Kidney (tissue), 13 donors: ENCODE measurements at regions not wholly inside any gene's neighbourhood (a gene's known extent, or its start where the extent isn't known, plus 50 kb on each side); places are given as distances from the start of the nearest gene placed in this dataset.

Experiments
- DNase-seq, 5 donors: peaks; one replicate each; pipeline ENCODE4 v3.0.0-alpha.2; 2013 to 2020
- FAIRE-seq: peaks from 2 replicates; lab custom pipeline; 2012; peaks lifted over from hg19 to GRCh38; lab: Jason Lieb, UNC
- H3K27ac ChIP-seq, 2 donors: one replicate each; pipeline ENCODE4 v1.7.0; 2013; ENCODE audit warnings: low read depth in 2 of 2, low read length in 2 of 2, inconsistent platforms in 1 of 2
- H3K27me3 ChIP-seq: one replicate; pipeline ENCODE4 v1.7.1; 2013; ENCODE audit warnings: low read length, inconsistent platforms; ENCODE audit not compliant: control insufficient read depth, insufficient read depth
- H3K36me3 ChIP-seq, 3 donors: one replicate each; pipeline versions ENCODE4 v1.7.0 to v1.7.1; 2013; ENCODE audit warnings: low read length in 3 of 3, control low read depth in 1 of 3, inconsistent platforms in 1 of 3; ENCODE audit not compliant: insufficient read depth in 3 of 3, control insufficient read depth in 2 of 3
- H3K4me1 ChIP-seq, 3 donors: one replicate each; pipeline versions ENCODE4 v1.7.0 to v1.7.1; 2013; ENCODE audit warnings: low read length in 3 of 3, inconsistent platforms in 1 of 3, low read depth in 1 of 3; ENCODE audit not compliant: control insufficient read depth in 2 of 3, insufficient read depth in 2 of 3
- H3K4me3 ChIP-seq, 3 donors: one replicate each; pipeline versions ENCODE4 v1.7.0 to v1.8.1; 2013; ENCODE audit warnings: low read length in 3 of 3, control low read depth in 1 of 3, inconsistent platforms in 1 of 3
- H3K9ac ChIP-seq, 3 donors: one replicate each; pipeline versions ENCODE4 v1.7.0 to v1.7.1; 2013; ENCODE audit warnings: low read length in 3 of 3, control low read depth in 1 of 3, inconsistent platforms in 1 of 3
- H3K9me3 ChIP-seq, 3 donors: one replicate each; pipeline versions ENCODE4 v1.7.0 to v1.7.1; 2013; ENCODE audit warnings: low read length in 3 of 3, control low read depth in 1 of 3, inconsistent platforms in 1 of 3; ENCODE audit not compliant: control insufficient read depth in 2 of 3, insufficient read depth in 1 of 3
- intact Hi-C: fragments of 100-400 bp; cut with DNase I; formaldehyde crosslinking; loops from one replicate; pipeline ENCODE4 v1.11.1; 2022
- TF ChIP-seq, protein P1 (sequence below): IDR thresholded peaks from 3 replicates; pipeline ENCODE4 v1.5.1; 2012; ENCODE audit warnings: mild to moderate bottlenecking, moderate library complexity, borderline replicate concordance; ENCODE audit not compliant: insufficient read depth; ENCODE audit errors: extremely low read depth
- donor health status: control.
- donor health status: control.
- donor health status: control.
- donor health status: control.
- donor health status: control.
- donor health status: DM: yes; HTN: yes; CAD: no.
- donor health status: Normal renal cell carcinoma (clear cell type).

DNA sequence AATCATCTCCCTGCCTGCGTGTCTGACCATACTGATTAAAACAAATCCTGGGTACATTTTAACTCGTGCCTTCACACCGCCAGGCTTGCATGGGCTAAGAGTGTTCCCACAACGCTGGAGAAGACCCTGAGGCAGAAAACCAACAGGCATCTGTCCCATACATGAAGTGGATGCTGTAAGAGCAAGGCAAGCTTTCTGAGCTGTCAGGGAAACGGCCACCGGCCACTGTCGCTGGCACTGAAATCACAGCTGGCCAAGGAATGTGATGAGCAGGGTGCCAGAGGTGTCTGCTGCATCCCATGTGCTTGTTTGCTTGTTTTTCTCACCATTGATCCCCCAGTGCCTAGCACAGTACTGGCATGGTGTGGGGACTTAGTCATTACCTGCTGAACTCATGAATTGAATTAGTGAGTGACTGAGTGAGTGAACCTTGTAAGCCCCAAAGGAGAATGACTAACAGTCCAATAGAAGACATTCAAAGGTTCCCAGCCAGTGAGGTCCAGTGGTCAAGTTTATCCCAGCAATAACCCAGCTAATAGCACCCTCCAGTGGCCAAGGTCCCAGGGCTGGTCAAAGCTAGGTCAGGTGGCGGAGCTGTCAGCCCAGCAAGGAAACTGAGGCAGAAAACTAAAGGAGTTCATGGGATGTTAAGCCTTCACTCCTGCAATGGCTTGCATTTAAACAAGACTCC lies 92.7 kb upstream of the CDH5 start:
- TF ChIP-seq, protein P1, sequence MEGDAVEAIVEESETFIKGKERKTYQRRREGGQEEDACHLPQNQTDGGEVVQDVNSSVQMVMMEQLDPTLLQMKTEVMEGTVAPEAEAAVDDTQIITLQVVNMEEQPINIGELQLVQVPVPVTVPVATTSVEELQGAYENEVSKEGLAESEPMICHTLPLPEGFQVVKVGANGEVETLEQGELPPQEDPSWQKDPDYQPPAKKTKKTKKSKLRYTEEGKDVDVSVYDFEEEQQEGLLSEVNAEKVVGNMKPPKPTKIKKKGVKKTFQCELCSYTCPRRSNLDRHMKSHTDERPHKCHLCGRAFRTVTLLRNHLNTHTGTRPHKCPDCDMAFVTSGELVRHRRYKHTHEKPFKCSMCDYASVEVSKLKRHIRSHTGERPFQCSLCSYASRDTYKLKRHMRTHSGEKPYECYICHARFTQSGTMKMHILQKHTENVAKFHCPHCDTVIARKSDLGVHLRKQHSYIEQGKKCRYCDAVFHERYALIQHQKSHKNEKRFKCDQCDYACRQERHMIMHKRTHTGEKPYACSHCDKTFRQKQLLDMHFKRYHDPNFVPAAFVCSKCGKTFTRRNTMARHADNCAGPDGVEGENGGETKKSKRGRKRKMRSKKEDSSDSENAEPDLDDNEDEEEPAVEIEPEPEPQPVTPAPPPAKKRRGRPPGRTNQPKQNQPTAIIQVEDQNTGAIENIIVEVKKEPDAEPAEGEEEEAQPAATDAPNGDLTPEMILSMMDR = no peak
- no peak overlapping the region for H3K4me3 ChIP-seq
- H3K4me1 ChIP-seq = peaks cover 0 to 4% (median 2%) of the 10 kb centered on the region in 3 donors
- H3K9ac ChIP-seq = no peak overlapping the region
- no peak for DNase-seq
- no peaks in the 10 kb centered on the region for H3K9me3 ChIP-seq
- no peaks in the 10 kb centered on the region for H3K27me3 ChIP-seq
- FAIRE-seq = no peak
- H3K36me3 ChIP-seq = no peaks in the 10 kb centered on the region
- intact Hi-C loops = no loop called here
- H3K27ac ChIP-seq = no peak overlapping the region

DNA sequence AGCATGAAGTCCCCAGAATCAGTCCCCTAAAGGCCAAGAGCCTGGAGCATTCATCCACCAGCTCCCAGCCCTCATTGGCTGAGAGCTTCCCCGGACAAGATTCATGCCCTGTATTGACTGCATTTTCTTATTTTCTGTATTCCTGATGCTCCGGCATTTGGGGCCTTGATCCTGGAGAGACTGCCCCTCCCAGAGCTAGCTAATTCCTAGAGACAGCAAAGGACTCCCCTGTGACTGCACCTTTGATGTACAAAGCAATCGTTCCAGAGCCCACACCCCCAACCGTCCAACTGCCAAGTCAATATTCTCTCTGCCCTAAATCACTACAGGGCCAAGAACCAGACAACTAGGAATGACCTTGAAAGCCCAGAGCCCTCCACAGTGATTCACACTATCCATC lies 93.4 kb upstream of the CDH5 start:
- peaks cover 0 to 4% (median 2%) of the 10 kb centered on the region in 3 donors for H3K4me1 ChIP-seq
- H3K9me3 ChIP-seq = no peaks in the 10 kb centered on the region
- no peaks in the 10 kb centered on the region for H3K36me3 ChIP-seq
- no peaks in the 10 kb centered on the region for H3K27me3 ChIP-seq
- H3K27ac ChIP-seq = no peak overlapping the region
- no peak overlapping the region for H3K9ac ChIP-seq
- FAIRE-seq = no peak
- DNase-seq = no peak
- TF ChIP-seq, protein P1 = no peak
- intact Hi-C loops = no loop called here
- no peak overlapping the region for H3K4me3 ChIP-seq

DNA sequence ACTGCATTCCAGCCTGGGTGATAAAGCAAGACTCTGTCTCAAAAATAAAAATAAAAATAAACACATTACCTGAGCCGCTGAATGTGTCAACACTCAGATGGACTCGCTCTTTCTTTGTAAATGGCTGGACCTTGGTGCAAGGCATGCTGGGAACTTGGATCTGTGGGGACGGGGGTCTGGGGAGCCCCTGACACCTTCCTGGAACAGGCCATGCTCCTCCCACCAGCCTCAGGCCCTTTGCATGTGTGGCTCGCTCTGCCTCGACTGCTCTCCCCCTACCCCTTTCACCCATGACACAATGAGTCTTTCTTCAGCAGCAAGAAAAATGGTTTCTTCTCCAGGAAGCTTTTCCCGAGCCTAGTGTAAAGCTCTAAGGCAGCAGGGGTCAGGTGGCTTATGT lies 94.0 kb upstream of the CDH5 start:
- FAIRE-seq (no peak), DNase-seq (no peak)
- peaks cover 0 to 4% (median 2%) of the 10 kb centered on the region in 3 donors for H3K4me1 ChIP-seq
- H3K9ac ChIP-seq = no peak overlapping the region
- H3K9me3 ChIP-seq = no peaks in the 10 kb centered on the region
- H3K27ac ChIP-seq = no peak overlapping the region
- no peaks in the 10 kb centered on the region for H3K27me3 ChIP-seq
- TF ChIP-seq, protein P1 = no peak
- intact Hi-C loops = no loop called here
- H3K4me3 ChIP-seq = no peak overlapping the region
- H3K36me3 ChIP-seq = no peaks in the 10 kb centered on the region
